HG02610 (cell line): ENCODE measurements at regions not wholly inside any gene's neighbourhood (a gene's known extent, or its start where the extent isn't known, plus 50 kb on each side); places are given as distances from the start of the nearest gene placed in this dataset.
"Not testable (repeated sequence)": the region's sequence is repeated elsewhere in the genome, so short reads cannot be mapped to it uniquely, and the experiment has no call there.

Source experiments
- ATAC-seq: cut with Tn5 transposase; IDR thresholded peaks from one replicate; pipeline ENCODE4 v1.9.1; 2021; ENCODE audit warnings: mild to moderate bottlenecking, moderate library complexity; ENCODE audit not compliant: unreplicated experiment

DNA sequence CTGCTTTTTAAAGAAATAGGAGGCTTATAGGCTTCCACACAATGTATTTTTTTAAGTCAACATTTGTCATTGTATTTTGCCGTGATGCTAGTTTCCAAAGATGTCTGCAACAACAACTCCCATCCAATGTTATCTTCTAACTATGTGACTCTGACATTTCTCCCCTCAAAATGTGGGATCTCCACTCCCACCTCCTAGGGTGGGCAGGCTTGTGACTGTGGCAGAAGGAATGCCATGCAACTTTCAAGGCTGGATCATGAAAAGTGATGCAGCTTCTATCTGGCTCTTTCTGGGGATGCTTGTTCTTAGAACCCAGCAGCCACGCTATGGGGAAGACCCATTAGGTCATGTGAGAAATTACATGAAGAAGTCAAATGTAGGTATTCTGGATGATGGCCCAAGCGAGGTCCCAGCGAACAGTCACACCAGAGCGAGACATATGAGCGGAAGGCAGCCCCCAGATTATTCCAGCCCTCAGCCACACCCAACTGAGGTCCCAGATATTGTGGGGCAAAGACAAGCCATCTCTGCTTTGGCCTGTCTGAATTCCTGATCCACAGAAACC, 124.3 kb downstream of the BDH1 start:
- no peak for ATAC-seq

DNA sequence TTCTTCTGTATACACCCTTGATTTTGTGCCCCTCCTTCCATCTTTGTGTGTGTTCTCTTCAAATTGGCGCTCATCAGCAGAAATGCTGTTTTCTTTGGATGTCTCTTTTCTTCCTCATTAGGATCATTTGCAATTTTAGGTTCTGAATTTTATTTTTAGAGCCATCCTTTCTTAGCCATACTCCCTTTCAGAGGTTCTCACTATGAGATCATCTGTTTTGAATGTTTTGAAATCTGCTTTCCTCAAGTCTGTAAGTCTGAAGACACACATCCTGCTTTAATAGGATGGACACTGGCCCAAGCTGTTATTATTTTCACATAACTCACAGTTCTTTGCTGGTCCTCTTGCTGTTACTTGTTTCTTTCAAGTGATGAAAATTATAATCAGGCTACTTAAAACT, 124.8 kb downstream of the BDH1 start:
- no peak for ATAC-seq

- no peak for ATAC-seq
Measured at GRCh38 chr3:197430502-197430901, 125.3 kb downstream of the BDH1 start.

DNA sequence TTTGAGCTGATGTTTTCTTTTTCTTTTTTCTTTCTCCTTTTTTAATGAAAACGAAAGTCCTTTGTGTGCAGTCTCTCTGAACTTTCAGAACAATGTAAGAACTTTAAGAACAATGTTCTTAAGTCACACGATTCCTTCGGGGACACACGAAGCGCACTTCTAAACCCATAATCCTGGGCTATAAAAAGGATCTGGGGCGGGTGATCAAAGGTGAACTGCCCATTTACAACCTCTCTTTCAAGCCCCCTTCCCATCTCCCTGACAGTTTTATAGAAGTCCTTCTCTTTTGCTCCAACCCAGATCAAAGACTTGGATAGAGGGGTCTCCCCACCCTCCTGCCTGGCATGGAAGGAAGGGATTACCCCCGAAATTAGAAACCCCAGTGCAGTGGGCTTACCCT, 126.8 kb downstream of the BDH1 start:
- no peak for ATAC-seq

GRCh38 chr3:197428117-197428801, 127.5 kb downstream of the BDH1 start:
- no peak for ATAC-seq

- ATAC-seq: no peak
Measured at GRCh38 chr3:197427021-197427420, 128.6 kb upstream of the DLG1 start.

DNA sequence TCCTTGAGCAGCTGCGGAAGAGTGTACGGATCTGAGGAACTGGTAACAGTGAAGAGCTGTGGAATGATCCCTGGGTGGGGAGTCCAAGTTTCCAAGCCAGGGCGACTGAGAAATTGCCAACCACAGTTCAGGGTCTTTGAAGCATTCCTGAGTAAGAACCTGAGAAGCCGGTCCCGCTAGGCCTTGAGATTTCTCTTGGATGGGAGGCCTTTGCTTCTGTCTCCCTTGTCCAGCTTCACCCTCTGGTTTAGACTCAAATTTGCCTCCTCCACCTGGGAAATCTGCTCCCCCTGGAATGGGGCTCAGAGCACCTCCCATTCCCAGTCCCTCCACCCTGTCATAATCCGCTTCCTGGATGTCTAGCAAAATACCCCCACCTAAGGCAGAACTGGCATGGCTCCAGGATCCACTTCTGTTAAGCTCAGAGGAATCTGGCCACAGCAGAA, 127.7 kb upstream of the DLG1 start:
- ATAC-seq: no peak

- ATAC-seq: no peak
Measured at GRCh38 chr3:197425485-197426120, 127.2 kb upstream of the DLG1 start.

- ATAC-seq: no peak
Measured at GRCh38 chr3:197424674-197425484, 126.5 kb upstream of the DLG1 start.

DNA sequence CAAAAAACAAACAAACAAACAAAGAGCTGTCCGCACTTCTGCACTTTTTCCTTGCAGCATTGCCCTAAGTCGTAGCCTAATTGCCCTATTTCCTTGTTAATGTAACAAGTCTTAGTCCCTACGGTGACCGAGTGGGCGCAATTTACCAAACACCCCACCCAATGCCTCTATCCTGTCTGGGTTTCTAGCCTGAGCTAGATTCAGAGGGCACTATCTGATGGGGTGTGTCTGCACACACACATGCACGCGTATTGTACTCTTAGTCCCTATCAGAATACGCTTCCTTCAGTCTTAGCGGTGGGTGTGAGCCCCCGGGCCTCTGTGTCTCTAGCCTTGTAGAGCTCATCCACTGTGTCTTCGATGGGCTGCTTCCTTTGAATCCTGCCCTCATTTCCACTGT, 125.9 kb upstream of the DLG1 start:
- no peak for ATAC-seq

DNA sequence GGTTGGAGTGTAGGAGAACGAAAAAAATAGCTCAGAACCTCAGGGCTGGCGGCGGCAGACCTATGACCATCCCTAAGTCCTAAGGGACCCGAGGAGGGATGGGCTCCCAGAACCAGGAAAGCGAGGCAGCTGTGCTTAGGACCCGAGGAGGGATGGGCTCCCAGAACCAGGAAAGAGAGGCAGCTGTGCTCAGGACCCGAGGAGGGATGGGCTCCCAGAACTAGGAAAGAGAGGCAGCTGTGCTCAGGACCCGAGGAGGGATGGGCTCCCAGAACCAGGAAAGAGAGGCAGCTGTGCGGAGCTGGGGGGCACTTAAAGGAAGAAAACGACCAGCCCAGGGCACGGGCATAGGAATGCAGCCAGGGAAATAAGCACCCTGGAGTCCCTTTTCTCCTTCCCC, 125.0 kb upstream of the DLG1 start:
- ATAC-seq: no peak

DNA sequence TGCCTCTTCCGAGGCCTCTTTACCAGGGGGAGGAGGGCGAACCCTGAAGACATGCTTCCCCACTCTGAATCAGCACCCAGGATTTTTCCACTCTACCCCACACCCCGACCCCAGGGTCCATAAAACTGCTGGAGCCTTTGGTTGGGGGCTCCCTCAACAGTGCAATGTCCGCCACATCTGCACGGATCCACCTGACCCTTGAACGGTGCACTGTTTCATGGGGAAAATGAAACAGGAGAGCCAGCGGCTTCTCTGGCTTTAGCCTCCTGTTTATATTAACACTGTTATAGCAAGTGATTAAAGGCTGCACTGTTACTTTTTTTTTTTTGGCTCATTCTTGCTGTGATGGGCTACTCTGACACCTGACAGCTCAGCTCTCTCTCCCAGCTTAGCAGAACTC, 124.1 kb upstream of the DLG1 start:
- ATAC-seq: no peak

DNA sequence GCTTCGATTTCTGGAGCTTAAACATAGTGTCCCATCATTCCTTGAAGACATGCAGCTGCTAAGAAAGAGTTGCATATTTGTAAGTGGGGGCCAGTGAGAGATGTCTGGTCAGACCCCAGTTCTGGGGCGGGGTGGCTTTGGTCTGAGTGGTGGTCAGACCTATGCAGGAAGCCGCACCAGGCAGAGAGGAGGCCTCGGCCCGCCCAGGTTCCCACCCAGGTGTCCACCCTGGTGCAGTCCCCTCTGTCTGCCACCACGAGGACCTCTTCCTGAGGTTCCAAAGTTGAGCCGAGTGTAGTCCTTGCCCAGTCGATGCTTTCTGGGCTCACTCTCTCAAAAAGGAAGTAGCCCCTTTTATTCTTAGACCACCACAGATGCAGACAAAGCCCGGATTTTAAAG, 122.6 kb upstream of the DLG1 start:
- ATAC-seq: no peak

DNA sequence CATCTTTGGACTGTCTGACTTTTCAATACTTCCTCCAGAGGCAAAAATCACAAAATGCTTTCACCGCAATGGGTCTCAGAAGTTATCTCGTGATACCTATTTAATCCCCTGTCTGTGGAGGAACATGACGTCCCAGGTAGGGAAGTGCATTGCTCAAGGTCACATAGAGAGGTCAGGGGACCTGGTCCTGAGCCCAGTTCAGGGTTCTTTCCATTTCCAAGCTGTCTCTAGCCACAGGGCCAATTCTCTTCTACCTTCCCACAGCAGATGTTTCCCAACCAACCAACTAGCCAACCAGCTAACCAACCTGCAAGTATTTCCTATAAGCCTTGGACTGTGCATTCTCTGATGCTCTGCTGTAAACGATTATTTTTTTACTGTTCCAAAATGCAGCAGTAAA, 122.2 kb upstream of the DLG1 start:
- ATAC-seq: no peak

- ATAC-seq: no peak
Measured at GRCh38 chr3:197420115-197420514, 121.7 kb upstream of the DLG1 start.

- ATAC-seq: no peak
Measured at GRCh38 chr3:197419696-197420095, 121.3 kb upstream of the DLG1 start.

DNA sequence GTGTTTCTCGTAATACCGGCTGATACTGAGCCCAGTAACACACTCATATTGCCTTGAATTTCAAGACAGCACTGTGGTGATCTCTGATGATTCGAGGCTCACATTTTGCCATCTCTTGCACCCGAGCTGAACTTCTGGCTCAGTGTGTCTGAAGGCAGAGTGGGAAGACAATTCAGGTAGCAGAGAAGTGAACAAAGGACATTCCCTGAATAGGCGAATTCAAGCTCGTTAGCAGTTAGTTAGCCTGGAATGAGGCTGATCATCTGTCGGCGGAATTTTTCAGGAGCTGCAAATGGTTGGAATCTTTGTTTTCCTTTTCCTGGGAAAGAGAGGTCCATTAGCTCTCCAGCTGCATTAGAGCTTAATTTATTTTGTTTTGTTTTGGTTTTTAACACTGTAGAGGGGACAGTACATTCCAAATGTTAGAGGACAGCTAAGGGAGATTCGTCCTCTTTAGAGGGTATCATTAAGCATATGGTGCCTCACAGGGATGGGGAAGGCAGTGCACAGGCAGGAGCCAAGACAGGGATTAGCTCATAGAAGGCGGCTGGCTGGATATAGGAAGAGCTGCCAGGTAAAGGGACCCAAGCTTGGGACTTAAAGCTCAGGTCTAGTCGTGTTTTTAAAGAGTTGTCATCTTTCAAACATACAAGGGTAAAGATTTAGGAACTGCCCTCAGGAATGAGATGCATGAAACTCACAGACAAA, 119.7 kb upstream of the DLG1 start:
- no peak for ATAC-seq

DNA sequence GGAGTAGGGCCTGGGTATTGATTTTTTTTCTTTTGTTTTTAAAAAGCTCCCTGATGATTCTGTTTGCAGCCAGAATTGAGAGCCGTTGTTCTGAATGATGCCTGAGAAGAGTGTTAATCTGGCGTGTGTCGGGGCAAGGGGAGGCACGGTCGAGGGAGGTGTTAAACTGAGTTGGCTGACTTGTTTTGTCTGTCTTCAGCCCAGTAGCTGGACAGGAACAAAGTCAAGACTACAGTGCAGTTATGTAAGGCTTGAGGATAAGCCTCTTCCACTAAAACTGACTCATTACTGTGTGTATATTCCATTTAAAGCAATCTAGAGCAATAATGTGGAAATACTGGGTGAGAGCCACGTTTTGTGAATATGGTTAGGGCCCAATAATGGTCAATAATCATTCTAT, 119.0 kb upstream of the DLG1 start:
- ATAC-seq: no peak

- not testable (repeated sequence) for ATAC-seq
Measured at GRCh38 chr3:197411899-197412298, 113.5 kb upstream of the DLG1 start.

DNA sequence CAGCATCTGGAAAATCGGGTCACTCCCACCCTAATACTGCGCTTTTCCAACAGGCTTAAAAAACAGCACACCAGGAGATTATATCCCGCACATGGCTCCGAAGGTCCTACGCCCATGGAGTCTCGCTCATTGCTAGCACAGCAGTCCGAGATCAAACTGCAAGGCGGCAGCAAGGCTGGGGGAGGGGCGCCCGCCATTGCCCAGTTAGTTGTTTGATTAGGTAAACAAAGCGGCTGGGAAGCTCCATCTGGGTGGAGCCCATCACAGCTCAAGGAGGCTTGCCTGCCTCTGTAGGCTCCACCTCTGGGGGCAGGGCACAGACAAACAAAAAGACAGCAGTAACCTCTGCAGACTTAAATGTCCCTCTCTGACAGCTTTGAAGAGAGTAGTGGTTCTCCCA, 111.8 kb upstream of the DLG1 start:
- not testable (repeated sequence) for ATAC-seq
